Myocyte (in vitro differentiated cells): ENCODE measurements at regions not wholly inside any gene's neighbourhood (a gene's known extent, or its start where the extent isn't known, plus 50 kb on each side); places are given as distances from the start of the nearest gene placed in this dataset.

ENCODE experiments used
- DNase-seq: peaks from one replicate; pipeline ENCODE4 v3.0.0-alpha.2; 2012; ENCODE audit warnings: low read depth

DNA sequence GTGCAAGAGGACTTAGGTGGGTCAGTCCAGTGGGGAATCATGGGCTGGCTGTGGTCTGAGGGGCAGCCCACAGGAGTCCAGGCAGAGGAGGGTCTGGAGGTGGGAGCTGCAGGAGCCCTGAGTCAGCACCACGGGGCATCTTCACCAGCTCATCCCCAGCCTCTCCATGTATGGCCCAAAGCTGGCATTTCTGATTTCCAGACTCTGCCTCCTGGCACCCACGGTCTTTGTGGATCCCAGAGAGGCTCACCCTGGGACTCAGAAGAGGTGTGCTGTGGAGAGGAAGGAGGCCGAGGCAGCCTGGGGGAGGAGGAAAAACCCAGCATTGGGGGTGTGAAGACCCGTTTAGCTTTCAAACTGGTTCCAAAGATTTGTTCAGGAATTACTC lies 64.5 kb upstream of the KLF13 start:
- DNase-seq = no peak

- DNase-seq = no peak
These were observed 63.5 kb upstream of the KLF13 start for GRCh38 chr15:31262901-31263671.

DNA sequence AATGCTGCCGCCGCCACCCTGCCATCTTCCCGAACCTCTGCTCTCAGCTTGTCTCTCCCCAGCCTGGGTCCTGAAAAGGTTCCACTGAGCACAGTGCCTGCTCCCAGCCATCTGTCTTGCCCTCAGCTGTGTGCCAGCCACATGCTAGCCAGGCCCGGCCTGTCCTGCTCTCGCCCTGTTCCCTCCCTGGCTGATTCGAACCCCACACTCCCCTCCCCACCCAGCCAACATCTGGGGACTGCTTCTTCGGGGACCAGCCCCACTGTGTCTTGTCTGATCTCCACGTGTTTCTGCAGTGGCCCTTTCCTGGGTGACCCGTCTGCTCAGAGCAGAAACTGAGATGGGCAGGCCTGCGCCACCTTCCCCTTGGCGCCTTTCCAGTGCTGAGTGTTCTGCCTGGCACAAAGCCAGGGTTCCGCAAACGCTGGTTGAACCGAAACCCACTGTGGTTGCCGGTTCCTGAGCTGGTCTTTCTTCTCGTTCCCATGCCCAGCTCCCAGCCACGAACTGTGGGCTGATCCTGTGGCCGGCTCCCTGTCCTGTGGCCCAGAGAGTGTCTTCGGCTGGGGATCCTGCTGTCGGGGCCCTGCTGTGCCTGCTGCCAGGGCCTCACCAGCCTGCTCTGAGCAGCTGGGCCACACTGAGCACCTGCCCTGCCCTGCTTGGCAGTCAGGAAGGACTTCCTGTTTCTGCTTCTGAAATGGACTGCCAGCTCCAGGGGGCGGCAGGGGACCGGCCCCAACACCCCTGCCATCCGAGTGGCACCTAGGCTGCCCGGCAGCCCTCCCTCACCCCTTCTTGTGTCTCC lies 62.7 kb upstream of the KLF13 start:
- peak; percentile 64 for DNase-seq

DNA sequence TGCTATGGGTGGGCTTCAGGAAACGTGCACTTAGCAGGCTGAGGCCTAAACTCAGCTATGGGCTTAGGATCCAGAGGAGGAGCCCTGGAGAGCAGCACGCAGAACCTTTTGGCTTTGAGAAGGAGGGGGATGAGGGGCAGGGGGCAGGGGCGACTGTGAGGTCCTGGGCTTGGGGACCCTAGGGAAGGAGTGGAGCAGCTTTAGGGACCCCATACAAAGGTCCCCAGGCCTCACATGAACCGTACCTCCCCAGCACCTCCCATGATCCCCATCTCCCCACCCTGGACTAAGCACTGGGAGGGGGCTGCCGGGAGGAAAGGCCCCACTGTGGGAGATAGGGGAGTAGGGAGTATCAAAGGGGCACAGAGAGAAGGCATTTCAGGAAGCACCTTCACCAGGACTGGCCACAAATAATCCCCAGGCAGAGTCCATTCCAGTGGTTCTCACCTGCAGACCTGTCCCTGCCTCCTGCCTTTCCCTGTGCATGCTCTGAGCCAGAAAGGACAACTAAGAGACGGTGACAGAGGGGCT lies 62.0 kb upstream of the KLF13 start:
- DNase-seq = no peak

GRCh38 chr15:31265090-31265870 lies 61.4 kb upstream of the KLF13 start:
- DNase-seq = no peak

DNA sequence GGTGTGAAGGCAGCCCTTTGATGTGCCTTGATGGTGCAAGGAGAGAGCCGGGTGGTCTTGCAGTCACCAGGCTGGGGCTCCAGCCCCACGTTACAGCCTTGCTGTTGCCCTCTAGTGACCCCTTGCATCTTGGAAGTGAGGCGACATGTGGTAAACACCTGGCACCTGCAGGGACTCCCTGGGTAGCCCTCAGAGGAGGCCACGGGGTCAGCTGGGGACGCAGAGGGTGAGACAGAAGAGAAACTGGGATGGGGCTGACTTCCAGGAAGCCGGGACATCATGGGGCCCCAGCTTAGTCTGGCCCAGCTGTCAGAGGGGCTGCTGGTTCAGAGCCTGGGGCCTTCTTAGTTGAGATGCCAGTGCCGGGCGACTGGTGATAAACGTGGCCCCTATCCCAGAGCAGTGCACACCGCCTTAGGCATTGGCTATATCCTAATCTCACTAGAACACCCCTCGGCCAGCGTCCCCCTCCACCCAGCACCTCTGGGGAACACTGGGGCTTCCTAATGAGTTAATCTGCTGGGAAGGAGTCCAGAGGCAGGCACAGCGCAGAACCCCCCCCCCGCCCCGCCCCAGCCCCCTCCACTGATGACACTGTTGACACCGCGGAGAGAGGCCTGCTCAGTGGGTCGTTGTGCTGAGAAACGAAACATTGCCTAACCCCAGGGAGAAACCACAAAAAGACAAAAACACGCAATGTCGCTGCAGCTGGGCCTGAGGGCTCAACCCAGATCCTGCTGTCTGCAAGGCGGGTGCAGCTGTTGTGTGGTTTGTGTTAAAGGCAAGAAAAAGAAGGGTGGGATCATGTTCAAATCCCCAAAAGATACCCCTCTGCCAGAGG lies 60.5 kb upstream of the KLF13 start:
- peak; percentile 96 for DNase-seq

- DNase-seq = no peak
These were observed 59.9 kb upstream of the KLF13 start for GRCh38 chr15:31266712-31267111.

DNA sequence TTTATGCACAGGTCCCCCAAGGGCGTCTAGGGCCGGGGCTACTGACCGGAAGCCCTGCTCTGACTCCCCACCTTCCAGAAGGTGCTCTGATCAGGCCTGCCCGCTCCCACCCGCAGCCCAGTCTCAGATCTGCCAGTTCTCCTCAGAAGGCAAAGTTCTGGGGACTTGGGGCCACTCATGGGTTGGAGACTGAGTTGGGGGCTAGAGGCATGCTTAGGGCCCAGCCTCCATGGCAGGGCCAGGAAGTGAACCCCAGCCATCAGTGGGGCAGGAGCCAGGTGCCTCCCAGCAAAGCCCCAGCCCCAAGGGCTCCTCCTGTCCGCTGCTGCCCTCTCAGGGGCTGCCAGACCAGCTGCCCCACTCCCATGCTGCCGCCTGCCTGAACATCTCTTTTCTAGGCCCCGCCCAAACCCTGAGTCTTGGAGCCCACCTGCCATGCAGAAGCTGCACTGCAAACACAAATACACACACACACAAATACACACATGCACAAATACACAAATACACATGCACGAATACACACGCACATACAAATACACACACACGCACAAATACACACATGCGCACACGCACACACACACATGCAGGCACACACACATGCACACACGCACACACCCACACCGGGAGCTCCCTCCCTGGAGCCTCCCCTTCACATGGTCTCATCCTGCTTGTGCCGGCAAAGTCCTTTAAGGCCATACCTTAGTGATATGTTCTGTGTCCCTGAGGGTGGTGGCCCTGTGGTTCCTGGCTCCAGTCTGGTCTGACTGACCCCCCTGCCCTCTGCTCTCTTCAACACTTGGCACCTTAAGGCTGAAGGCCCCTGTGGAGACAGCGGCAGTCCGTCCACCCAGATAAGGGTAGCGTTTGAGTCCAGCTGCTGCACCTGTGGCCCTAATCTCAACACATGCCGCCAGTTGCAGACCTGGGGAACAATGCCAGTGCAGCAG lies 59.2 kb upstream of the KLF13 start:
- no peak for DNase-seq

DNA sequence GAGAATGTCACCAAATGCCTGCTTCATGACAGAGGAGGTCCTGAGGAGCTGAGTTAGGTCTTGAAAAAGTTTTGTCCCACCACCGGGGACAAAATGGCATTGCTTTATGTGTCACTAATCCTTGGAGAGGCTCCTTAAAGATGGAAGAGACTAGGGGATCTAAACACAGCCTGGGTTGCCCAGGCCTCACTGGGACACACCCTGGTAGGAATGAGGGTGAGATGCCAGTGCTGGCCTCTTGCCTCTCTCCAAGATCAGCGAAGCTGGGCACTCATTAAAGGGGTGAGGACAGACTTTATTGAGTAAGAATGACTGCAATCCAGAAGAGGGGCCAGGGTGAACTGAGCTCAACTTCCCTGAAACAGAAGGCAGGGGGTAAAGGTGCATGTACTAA lies 58.5 kb upstream of the KLF13 start:
- DNase-seq = peak; percentile 51

GRCh38 chr15:31268911-31269784 lies 57.5 kb upstream of the KLF13 start:
- DNase-seq = no peak

DNA sequence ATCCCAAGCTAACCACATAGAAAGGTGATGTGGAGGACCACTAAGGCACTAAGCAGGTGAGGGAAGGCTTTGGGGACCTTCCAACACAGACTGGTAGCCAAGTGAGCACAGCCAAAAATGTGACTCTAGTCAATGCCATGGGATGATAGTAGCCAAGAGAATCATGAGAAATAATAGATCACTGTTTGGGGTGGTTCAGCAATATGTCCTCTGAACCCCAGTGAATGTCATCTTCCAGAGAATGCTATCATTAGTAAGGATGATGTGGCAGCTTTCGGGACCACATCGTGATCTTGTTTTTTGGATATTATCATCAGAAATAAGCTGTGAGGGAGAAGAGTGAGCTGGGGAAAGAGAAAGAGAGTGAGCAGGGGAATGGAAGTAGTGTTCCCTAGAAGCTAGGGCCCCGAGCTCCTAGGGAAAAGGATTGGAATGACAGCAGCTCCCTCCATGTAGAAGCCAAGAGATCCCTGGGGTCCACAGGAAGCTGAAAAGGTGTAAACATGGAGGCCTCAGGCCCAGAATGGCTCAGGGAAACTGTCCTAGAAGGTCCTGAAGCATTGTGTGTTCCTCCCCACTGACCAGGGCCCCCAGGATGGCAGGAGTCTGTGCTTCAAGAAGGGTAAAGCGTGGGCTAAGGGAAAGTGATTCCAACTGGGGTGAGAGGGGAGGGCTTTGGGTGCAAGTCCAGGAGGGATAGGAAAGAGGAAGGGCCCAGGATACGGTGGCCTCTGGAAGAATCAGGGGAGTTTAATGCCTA lies 56.6 kb upstream of the KLF13 start:
- DNase-seq = no peak

DNA sequence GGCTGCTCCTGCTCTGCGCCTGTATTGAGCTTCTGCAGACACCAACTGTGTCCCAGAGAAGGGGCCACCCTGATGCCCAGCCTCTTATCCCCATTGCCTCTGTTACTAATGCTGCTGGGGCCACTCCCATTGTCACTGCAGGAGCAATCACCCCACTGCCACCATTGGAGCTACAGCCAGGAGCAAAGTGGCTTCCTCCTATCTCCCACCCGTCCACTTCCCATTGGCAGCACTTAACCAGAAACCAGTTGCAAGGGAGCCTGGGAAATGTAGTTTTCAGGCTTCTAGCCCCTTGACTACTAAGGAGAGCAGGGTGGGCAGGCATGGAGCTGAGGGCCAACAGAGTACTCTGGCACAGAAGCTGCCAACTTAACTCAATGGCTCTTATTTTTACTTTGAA lies 55.9 kb upstream of the KLF13 start:
- no peak for DNase-seq

DNA sequence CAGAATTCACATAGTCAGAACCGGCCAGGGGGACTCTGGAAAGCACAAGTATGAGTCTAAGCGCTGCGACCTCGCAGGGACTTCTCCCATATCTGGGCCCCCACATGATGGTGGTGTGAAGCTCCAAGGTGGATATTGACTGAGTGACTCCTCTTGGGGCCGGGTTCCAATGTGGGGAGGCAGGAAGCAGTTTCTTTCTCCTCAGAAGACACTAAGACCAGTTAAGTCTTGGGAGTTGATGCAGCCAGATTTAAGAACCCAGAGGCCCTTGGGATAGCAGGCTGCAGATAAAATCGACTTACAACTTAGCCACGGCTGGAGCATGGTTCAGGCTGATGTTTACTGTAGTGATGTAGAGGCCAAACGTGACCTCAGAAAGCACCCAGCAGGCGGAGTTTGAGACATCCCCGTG lies 55.4 kb upstream of the KLF13 start:
- DNase-seq = no peak

DNA sequence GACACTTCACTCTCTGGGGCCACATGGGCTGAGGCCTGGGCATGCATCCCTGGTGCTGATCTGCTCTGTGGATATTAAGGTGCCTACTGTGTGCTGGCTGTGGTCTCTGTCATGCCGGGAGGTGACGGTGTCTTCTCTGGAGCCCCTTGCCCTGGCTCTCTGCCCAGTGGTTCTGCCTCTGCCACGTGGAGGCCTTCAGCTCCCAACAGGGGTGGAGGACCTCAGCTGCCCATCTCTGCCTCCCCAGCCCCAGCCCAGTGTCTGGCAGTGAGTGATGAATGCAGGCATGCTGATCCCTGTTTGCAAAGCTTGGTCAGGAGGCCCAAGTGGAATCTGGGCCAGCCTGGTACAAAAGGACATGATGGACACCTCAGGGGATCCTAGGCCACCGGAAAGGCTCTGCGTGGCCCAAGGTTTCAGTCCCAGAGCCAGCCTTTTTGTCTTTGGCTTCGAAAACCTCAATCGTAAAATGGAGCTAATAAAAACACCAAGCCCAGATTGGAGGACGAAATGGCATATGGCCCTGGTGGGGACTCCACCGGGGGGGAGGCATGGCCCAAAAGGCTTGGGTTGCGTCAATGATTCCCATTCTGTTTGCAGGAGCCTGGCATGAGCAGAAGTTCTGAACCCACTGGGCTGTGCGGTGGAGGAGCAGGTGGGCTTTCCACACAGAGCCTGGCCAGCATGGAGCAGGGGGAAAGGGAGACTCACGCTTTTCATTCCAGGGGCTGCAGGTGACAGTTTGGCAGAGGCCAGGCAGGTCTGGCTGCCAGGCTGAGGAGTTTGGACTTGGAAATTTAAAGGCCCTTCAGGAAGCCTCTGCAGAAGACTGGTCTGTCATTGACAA lies 54.7 kb upstream of the KLF13 start:
- no peak for DNase-seq

DNA sequence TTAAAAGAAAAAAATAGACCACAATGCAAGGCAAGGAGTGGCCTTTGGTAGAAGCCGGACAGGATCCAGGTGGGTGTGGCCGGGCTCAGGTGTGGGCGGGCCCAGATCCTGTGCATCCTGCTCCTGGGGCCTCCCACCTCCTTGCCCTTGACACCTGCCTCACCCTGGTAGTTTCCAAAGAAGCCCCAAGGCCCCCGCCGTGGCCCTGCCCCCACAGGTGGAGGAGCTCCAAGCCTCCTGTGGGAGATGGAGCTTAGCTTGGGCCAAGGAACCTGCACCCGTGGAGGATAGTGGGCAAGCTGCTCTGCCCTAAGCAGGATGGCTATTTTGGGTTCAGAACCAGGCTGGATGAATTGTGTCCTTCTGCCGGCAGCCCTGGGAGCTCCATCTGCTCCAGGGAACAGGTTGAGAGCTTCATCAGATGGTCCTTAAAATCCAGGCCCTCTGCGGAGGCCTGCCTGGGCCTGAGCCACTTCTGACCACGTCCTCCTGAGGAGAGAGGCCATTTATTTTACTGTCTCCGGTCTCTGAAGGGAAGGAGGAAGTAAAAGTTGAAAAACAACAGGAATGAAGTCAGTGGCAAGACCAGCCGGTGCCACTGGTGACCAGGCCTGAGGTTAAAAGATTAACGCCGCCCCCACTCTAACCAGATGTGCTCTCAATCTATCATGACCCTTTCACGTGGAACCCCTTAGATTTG lies 53.9 kb upstream of the KLF13 start:
- no peak for DNase-seq

DNA sequence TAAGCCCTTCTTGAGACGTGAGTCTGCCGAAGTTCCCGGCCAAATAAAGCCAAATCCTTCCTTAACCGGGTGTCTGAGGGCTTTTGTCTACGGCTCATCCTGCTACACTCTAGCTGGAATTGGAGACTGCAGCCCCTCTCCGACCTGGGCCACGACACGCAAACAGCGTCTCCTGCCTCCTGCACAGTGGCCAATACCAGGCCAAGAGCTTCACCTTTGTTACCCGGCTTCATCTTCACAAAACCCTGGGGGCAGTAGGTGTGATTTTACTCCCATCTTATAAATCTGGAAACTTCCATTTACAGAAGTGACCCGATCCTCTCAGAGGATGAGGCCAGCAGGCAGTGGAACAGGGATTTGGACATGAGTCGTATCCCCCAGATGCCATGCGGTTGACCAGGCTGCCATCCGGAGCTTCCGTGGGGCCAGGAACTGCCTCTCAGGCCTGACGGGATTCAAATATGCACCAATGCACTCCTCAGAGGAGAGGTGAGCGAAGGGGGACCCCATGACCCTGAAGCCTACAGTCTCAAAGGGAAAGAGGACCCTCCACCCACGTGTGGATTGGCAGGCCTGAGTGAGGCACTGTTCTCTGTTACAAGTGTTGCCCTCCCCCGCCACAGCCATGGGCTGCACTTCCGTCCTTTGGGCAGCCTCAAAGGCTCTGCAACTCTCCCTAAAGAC lies 53.2 kb upstream of the KLF13 start:
- peak; percentile 59 for DNase-seq
